Central memory CD8-positive, alpha-beta T cell (primary cell): ENCODE measurements at regions not wholly inside any gene's neighbourhood (a gene's known extent, or its start where the extent isn't known, plus 50 kb on each side); places are given as distances from the start of the nearest gene placed in this dataset.

Experiments used
- ATAC-seq: fragments of 150-1000 bp; cut with Tn5 transposase; replicated peaks from 2 replicates; pipeline ENCODE4 v1.10.0; 2022; ENCODE audit warnings: mild to moderate bottlenecking, moderate FRiP score, moderate number of reproducible peaks; ENCODE audit not compliant: poor library complexity, severe bottlenecking; ENCODE audit errors: extremely low read depth
- DNase-seq, 2 donors: peaks; one replicate each; pipeline ENCODE4 v3.0.0; 2021; ENCODE audit warnings: low spot score in 2 of 2
- H3K27ac Mint-ChIP-seq: one replicate; pipeline ENCODE4 v1.8.0; 2022; ENCODE audit warnings: low read depth, mild to moderate bottlenecking, moderate library complexity, mixed read lengths
- H3K27me3 Mint-ChIP-seq: one replicate; pipeline ENCODE4 v1.8.0; 2022; ENCODE audit warnings: mixed read lengths
- H3K36me3 Mint-ChIP-seq: one replicate; pipeline ENCODE4 v1.8.0; 2022; ENCODE audit warnings: mild to moderate bottlenecking, moderate library complexity, mixed read lengths; ENCODE audit not compliant: insufficient read depth
- H3K4me1 Mint-ChIP-seq: one replicate; pipeline ENCODE4 v1.8.0; 2022; ENCODE audit warnings: mixed read lengths
- H3K4me3 Mint-ChIP-seq: one replicate; pipeline ENCODE4 v1.8.0; 2022; ENCODE audit warnings: mild to moderate bottlenecking, moderate library complexity, mixed read lengths
- H3K9me3 Mint-ChIP-seq: one replicate; pipeline ENCODE4 v1.8.0; 2022; ENCODE audit warnings: mixed read lengths

GRCh38 chr15:95302809-95303208 lies 1027.7 kb upstream of the NR2F2 start:
- H3K4me1 Mint-ChIP-seq = peaks cover 5% of the 10 kb centered on the region
- DNase-seq (no peak), ATAC-seq (no peak)
- peaks cover 22% of the 10 kb centered on the region for H3K27me3 Mint-ChIP-seq
- no peak overlapping the region for H3K4me3 Mint-ChIP-seq
- H3K9me3 Mint-ChIP-seq = no peaks in the 10 kb centered on the region
- no peaks in the 10 kb centered on the region for H3K36me3 Mint-ChIP-seq
- H3K27ac Mint-ChIP-seq = no peak overlapping the region

GRCh38 chr15:95303713-95304112 lies 1026.8 kb upstream of the NR2F2 start:
- ATAC-seq = no peak
- no peak overlapping the region for H3K27ac Mint-ChIP-seq
- no peaks in the 10 kb centered on the region for H3K9me3 Mint-ChIP-seq
- H3K27me3 Mint-ChIP-seq = peaks cover 21% of the 10 kb centered on the region
- no peaks in the 10 kb centered on the region for H3K36me3 Mint-ChIP-seq
- no peak overlapping the region for H3K4me3 Mint-ChIP-seq
- H3K4me1 Mint-ChIP-seq = peaks cover 3% of the 10 kb centered on the region
- no peak for DNase-seq

DNA sequence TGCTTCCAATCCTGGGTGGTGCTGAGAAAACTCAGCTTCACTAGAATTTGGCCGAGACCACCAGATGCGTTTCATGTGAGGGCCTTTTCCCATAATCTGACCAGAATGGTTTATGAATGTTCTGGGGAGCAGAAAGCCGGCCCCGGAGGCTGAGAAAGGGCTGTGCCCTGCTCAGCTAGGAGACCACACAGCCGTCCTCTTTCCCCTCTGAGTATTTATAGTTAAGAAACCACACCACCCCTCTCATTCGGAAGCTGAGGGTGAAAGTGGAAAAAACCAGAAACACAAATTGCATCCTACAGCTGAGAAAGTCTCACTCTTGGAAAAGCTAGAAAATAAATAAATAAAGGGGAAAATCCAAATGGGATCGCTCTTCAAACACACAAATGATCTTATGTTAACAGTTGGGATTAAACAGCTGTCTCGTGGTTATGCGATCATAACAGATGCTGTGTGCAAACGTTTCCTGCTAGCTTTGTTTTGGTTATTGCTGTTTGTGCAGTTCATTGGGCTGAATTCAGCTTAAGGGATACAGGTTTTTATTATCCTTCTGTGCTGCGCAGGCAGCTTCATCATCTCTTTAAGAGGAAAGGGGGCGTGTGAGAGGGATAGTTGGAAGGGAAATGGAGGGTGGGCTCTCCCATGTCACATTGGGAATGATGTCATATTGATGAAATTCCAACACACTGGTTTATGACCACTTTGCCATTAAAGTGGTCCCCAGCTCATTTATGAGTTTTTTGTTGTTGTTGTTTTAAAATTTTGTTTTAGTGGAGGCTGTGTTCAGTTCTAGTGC lies 1026.2 kb upstream of the NR2F2 start:
- no peak for DNase-seq
- Mint-ChIP-seq H3K27me3 (peaks cover 21% of the 10 kb centered on the region), H3K9me3 (no peaks in the 10 kb centered on the region), H3K27ac (no peak overlapping the region), H3K36me3 (no peaks in the 10 kb centered on the region), H3K4me3 (no peak overlapping the region), H3K4me1 (no peaks in the 10 kb centered on the region)
- ATAC-seq = no peak

DNA sequence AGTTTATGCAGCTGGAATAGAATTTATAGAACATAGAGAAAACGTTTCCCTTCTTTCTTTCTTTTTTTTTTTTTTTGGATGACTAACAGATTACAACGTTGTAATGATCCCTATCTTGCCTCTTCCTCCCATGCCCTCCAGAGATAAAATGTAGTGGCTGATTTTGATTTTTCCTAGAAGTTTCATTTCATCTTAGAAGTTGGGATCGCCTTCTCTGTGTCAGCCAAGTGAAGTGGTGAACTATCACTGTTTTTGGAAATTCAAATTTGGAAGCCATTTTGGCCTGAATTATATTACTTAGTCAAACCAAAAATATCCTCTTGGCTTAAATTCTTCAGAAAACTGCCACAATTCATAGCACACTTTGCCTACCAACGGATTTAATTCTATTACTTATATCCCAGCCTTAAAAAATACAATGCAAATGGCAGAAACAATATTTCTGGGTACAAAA lies 1025.5 kb upstream of the NR2F2 start:
- ATAC-seq = no peak
- no peak for DNase-seq
- Mint-ChIP-seq H3K4me1 (no peaks in the 10 kb centered on the region), H3K9me3 (no peaks in the 10 kb centered on the region), H3K27me3 (peaks cover 21% of the 10 kb centered on the region), H3K4me3 (no peak overlapping the region), H3K36me3 (no peaks in the 10 kb centered on the region), H3K27ac (no peak overlapping the region)

DNA sequence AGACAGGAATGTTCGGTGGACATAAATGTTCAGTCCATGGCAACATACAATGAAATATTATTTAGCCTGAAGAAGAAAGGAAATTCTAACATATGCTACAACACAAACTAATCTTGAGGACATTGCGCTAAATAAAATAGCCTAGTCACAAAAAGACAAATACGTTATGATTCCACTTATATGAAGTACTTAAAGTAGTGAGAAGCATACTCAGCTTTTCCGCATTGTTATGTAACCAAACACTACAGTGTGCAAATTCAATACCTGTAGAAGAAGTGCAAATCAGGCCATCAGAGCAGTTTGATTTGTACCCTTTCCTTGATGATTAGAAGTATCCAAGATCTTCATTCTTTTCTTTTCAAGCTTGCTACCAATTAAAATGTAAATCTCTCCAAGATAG lies 1023.4 kb upstream of the NR2F2 start:
- no peak overlapping the region for H3K27ac Mint-ChIP-seq
- H3K4me3 Mint-ChIP-seq = no peak overlapping the region
- DNase-seq (no peak), ATAC-seq (no peak)
- no peaks in the 10 kb centered on the region for H3K36me3 Mint-ChIP-seq
- H3K4me1 Mint-ChIP-seq = no peaks in the 10 kb centered on the region
- peaks cover 12% of the 10 kb centered on the region for H3K27me3 Mint-ChIP-seq
- no peaks in the 10 kb centered on the region for H3K9me3 Mint-ChIP-seq

DNA sequence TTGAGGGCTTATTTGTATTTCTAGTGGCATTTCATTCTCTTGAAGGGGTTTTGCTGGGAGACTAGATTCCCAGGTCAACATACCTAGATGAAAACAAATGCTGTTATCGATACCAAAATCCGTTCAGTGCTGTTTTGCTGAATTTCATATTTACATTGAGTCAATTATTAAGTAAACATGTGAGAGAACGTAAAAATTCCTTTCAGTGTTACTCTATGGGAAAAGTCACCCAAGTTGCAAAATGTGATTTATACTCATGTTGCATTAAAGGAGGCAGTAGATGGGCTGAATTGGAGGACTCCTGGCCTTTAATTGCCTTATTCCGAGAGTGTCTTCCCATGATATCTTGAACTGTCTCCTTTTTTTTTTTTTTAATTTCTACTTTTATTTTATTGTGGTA lies 1011.3 kb upstream of the NR2F2 start:
- Mint-ChIP-seq H3K36me3 (no peaks in the 10 kb centered on the region), H3K9me3 (peaks cover 9% of the 10 kb centered on the region), H3K27me3 (peaks cover 40% of the 10 kb centered on the region), H3K4me3 (no peak overlapping the region), H3K4me1 (no peaks in the 10 kb centered on the region), H3K27ac (no peak overlapping the region)
- ATAC-seq (no peak), DNase-seq (no peak)

DNA sequence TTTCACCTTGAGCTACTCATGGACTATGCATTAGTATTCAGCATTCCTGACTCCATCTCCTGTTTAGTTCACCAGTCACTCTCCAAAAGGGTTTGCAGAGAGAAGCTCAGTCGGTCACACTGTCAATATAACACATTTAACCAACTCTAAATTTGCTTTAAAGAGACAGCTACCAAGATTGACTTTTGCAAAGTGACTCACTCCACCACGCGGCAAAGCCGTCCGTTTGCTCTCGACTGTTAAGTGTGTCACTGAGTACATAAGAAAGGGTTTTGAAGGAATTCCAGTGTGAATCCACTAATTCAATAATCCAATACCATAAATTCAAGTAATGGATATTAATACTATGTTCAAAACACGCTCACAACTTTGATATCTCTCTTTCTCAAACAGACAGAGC lies 1006.7 kb upstream of the NR2F2 start:
- no peak overlapping the region for H3K4me3 Mint-ChIP-seq
- no peak for DNase-seq
- H3K27ac Mint-ChIP-seq = no peak overlapping the region
- no peak for ATAC-seq
- no peaks in the 10 kb centered on the region for H3K36me3 Mint-ChIP-seq
- H3K9me3 Mint-ChIP-seq = no peaks in the 10 kb centered on the region
- peaks cover 56% of the 10 kb centered on the region for H3K27me3 Mint-ChIP-seq
- H3K4me1 Mint-ChIP-seq = no peaks in the 10 kb centered on the region

- H3K27me3 Mint-ChIP-seq = peaks cover 51% of the 10 kb centered on the region
- no peak overlapping the region for H3K27ac Mint-ChIP-seq
- no peak overlapping the region for H3K4me3 Mint-ChIP-seq
- H3K36me3 Mint-ChIP-seq = no peaks in the 10 kb centered on the region
- no peaks in the 10 kb centered on the region for H3K4me1 Mint-ChIP-seq
- no peak for DNase-seq
- no peak for ATAC-seq
- H3K9me3 Mint-ChIP-seq = no peaks in the 10 kb centered on the region
Observed at GRCh38 chr15:95324656-95325055, 1005.8 kb upstream of the NR2F2 start.

GRCh38 chr15:95325763-95326404 lies 1004.6 kb upstream of the NR2F2 start:
- Mint-ChIP-seq H3K27me3 (peaks cover 44% of the 10 kb centered on the region), H3K9me3 (no peaks in the 10 kb centered on the region), H3K27ac (no peak overlapping the region), H3K4me3 (no peak overlapping the region), H3K4me1 (no peaks in the 10 kb centered on the region), H3K36me3 (no peaks in the 10 kb centered on the region)
- DNase-seq = no peak
- ATAC-seq = no peak

- Mint-ChIP-seq H3K27me3 (peaks cover 37% of the 10 kb centered on the region), H3K9me3 (no peaks in the 10 kb centered on the region), H3K36me3 (no peaks in the 10 kb centered on the region), H3K4me1 (no peaks in the 10 kb centered on the region), H3K27ac (no peak overlapping the region), H3K4me3 (no peak overlapping the region)
- no peak for DNase-seq
- ATAC-seq = no peak
Observed at GRCh38 chr15:95326431-95327182, 1003.9 kb upstream of the NR2F2 start.

DNA sequence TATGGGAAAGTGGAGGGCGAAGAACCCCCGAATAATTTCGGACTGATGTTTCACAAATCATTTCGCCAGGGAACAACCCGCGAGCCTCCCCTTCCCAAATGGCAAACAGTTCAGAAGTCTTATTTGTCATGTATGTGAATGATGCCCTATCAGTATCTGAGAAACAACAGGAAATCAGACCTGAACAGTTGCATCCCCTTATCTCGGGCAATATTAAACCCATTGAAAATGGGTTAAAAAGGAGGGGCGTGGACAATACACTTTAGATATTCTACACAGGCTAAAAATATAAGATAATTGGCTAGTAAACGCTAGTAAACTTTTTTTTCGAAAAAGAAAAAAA lies 1003.3 kb upstream of the NR2F2 start:
- Mint-ChIP-seq H3K36me3 (no peaks in the 10 kb centered on the region), H3K9me3 (no peaks in the 10 kb centered on the region), H3K4me1 (no peaks in the 10 kb centered on the region), H3K27me3 (peaks cover 35% of the 10 kb centered on the region), H3K4me3 (no peak overlapping the region), H3K27ac (no peak overlapping the region)
- ATAC-seq (no peak), DNase-seq (no peak)

GRCh38 chr15:95327661-95328060 lies 1002.8 kb upstream of the NR2F2 start:
- H3K4me1 Mint-ChIP-seq = no peaks in the 10 kb centered on the region
- ATAC-seq (no peak), DNase-seq (no peak)
- no peaks in the 10 kb centered on the region for H3K36me3 Mint-ChIP-seq
- H3K4me3 Mint-ChIP-seq = no peak overlapping the region
- no peaks in the 10 kb centered on the region for H3K9me3 Mint-ChIP-seq
- H3K27ac Mint-ChIP-seq = no peak overlapping the region
- H3K27me3 Mint-ChIP-seq = peaks cover 40% of the 10 kb centered on the region

DNA sequence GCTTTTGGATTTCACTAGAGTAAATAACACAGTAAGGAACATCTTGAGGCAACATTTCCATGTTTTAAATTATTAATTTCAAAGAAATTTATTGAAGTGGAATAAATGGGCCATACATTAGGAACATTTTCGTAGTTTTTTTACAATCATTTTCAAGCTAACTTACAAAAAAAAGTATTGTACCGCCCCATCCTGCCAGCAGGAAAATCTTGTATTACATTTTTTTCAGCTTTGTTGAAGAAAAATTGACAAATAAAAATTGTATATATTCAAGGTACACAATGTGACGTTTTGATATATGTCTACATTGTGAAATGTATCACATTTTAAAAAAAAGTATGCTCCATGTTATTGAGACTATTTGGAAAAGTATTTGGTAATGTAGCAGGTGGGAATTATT lies 1001.9 kb upstream of the NR2F2 start:
- Mint-ChIP-seq H3K27ac (no peak overlapping the region), H3K4me1 (no peaks in the 10 kb centered on the region), H3K36me3 (peaks cover 2% of the 10 kb centered on the region), H3K9me3 (no peaks in the 10 kb centered on the region), H3K27me3 (peaks cover 48% of the 10 kb centered on the region), H3K4me3 (no peak overlapping the region)
- no peak for ATAC-seq
- no peak for DNase-seq
